Esophagus squamous epithelium (tissue), 4 donors: ENCODE measurements at regions not wholly inside any gene's neighbourhood (a gene's known extent, or its start where the extent isn't known, plus 50 kb on each side); places are given as distances from the start of the nearest gene placed in this dataset.

Experiments
- CTCF ChIP-seq, 6 experiments: fragments of 450-650 bp in 4 of 6; fragments of 200-600 bp in 2 of 6; sonication (generic) in 2 of 6; IDR thresholded peaks; one replicate each; pipeline ENCODE4 v1.5.1; 2016 to 2019; ENCODE audit warnings: antibody characterized with exemption in 6 of 6, mild to moderate bottlenecking in 4 of 6, moderate library complexity in 4 of 6
- POLR2A ChIP-seq, 4 donors: fragments of 450-650 bp; IDR thresholded peaks; one replicate each; pipeline ENCODE4 v1.6.1; 2017; ENCODE audit warnings: antibody characterized with exemption in 4 of 4, mild to moderate bottlenecking in 4 of 4, moderate library complexity in 3 of 4

- TF ChIP-seq CTCF (IDR thresholded peaks at IDR 0.05), result peak in 1 of 6 experiments; percentile 31
- TF ChIP-seq POLR2A (IDR thresholded peaks at IDR 0.05), result no peak
These were observed 82.5 kb downstream of the TRIM27 start for GRCh38 chr6:28841290-28841689.
